ENCODE measurements at regions not wholly inside any gene's neighbourhood (a gene's known extent, or its start where the extent isn't known, plus 50 kb on each side); places are given as distances from the start of the nearest gene placed in this dataset.

DNA sequence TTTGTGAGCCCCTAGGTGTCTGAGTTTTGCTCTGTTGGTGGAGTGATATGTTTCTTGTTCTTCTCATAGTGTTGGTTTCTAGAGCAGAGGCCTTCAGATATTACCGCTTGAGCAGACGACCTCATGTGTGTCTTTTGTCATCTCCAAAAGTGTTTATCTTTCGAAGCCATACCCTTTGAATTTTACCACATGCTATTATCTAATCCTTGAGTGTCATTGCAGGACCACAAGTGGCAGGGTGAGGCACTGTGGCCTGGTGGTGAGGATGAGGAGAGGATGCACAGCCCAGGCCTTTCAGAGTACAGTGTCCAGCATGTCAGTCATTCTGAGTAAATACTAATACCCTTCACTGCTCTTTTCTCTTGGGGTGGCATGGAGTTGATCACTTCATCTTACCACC is 57.2 kb upstream of the CISTR start:
- TF ChIP-seq RAD21 (IDR thresholded peaks at IDR 0.05; ENCODE audit: low read depth) (no peak), EP300 (IDR thresholded peaks at IDR 0.05; ENCODE audit: borderline replicate concordance) (no peak), CREB1 (IDR thresholded peaks at IDR 0.05; ENCODE audit: low read depth) (no peak), MAX (IDR thresholded peaks at IDR 0.05) (no peak), TAF1 (IDR thresholded peaks at IDR 0.05; ENCODE audit: low read depth) (no peak), REST (IDR thresholded peaks at IDR 0.05; ENCODE audit: low read depth) (no peak), ZBTB7A (IDR thresholded peaks at IDR 0.05; ENCODE audit: low read depth) (no peak), CEBPB (IDR thresholded peaks at IDR 0.05) (no peak)

Measured in Ishikawa (cell line).